Neuron (in vitro differentiated cells): ENCODE measurements at regions not wholly inside any gene's neighbourhood (a gene's known extent, or its start where the extent isn't known, plus 50 kb on each side); places are given as distances from the start of the nearest gene placed in this dataset.

Experiments
- H2AFZ ChIP-seq: one replicate; pipeline ENCODE4 v1.6.1; 2013; ENCODE audit warnings: low read depth, mild to moderate bottlenecking, inconsistent platforms, low read length, moderate library complexity
- H3K27me3 ChIP-seq: one replicate; pipeline ENCODE4 v1.6.1; 2013; ENCODE audit warnings: low read length; ENCODE audit not compliant: insufficient read depth
- H3K36me3 ChIP-seq: one replicate; pipeline ENCODE4 v1.6.1; 2013; ENCODE audit warnings: low read length; ENCODE audit not compliant: insufficient read depth
- H3K4me1 ChIP-seq: one replicate; pipeline ENCODE4 v1.6.1; 2013; ENCODE audit warnings: low read length; ENCODE audit not compliant: insufficient read depth
- H3K4me3 ChIP-seq: 2 replicates; pipeline ENCODE4 v1.5.1; 2013; ENCODE audit warnings: mild to moderate bottlenecking, low read length, moderate library complexity
- H3K9me3 ChIP-seq: one replicate; pipeline ENCODE4 v1.6.1; 2013; ENCODE audit warnings: low read length

DNA sequence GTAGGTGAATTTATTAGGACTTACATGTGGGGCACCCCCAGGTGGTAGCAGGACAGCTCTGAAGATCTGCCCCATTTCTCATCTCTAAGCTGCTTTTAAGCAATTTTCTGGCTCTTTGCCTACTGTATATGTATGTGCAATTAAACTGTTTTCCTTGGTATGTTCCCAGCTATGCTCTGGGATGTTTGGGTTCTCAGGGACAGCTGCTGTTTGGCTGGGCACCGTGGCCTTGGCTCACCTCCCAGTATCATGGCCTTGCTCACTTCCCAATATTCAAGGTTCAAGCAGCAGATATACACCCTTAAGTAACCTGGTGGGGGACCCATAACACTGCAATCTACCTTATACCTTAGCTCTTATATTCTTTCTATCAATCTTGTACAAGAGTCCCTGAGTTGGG, 53.7 kb upstream of the KITLG start:
- H3K4me3 ChIP-seq, result no peak overlapping the region
- H2AFZ ChIP-seq, result no peak overlapping the region
- no peaks in the 10 kb centered on the region for H3K4me1 ChIP-seq
- H3K9me3 ChIP-seq, result no peaks in the 10 kb centered on the region
- H3K27me3 ChIP-seq, result no peaks in the 10 kb centered on the region
- no peaks in the 10 kb centered on the region for H3K36me3 ChIP-seq

GRCh38 chr12:88633312-88633711, 53.0 kb upstream of the KITLG start:
- Histone ChIP-seq H3K4me3 (no peak overlapping the region), H3K36me3 (no peaks in the 10 kb centered on the region), H3K4me1 (no peaks in the 10 kb centered on the region), H3K9me3 (no peaks in the 10 kb centered on the region), H3K27me3 (no peaks in the 10 kb centered on the region), H2AFZ (no peak overlapping the region)

- no peaks in the 10 kb centered on the region for H3K9me3 ChIP-seq
- no peaks in the 10 kb centered on the region for H3K27me3 ChIP-seq
- H2AFZ ChIP-seq, result no peak overlapping the region
- H3K4me3 ChIP-seq, result no peak overlapping the region
- H3K36me3 ChIP-seq, result no peaks in the 10 kb centered on the region
- peaks cover under 1% of the 10 kb centered on the region for H3K4me1 ChIP-seq
These were observed 50.3 kb upstream of the KITLG start for GRCh38 chr12:88630561-88630960.
